ENCODE measurements at regions not wholly inside any gene's neighbourhood (a gene's known extent, or its start where the extent isn't known, plus 50 kb on each side); places are given as distances from the start of the nearest gene placed in this dataset.

DNA sequence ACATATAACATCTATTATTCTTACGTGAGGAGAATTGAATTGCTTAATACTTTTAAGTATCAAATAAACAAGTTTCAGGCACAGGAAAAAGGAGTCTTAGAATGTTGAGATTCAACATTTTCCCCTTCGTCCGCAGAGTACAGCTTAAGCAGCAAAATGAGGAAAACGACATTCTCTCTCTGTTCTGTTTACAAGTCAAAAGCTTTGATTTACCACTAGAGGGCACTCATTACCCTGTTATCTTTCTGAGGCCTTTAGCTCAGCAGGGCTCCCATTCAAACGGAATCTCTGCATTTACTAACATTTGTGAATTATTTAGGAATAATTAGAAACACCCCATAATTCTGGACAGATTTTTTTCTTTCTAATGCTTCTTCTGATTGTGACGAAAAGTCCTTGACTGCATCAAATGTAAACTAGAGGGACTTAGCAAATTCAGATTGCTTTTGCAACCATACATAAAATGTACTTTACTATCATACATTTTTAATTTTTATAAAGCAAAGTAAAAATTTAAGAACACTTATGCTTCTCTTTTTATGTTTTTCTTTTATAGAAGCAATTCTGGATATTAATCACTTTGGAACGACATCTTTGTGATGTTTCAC, 75.0 kb downstream of the JRKL start:
- WGBS (ENCODE audit: insufficient coverage, insufficient replicate concordance, low lambda C conversion rate, missing lambda C conversion rate) = 14% methylated on average over 7 of the region's 7 CpGs
- Histone ChIP-seq H3K9ac (ENCODE audit: control insufficient read depth, insufficient read depth, low read length) (no peak overlapping the region), H3K79me2 (ENCODE audit: control insufficient read depth, insufficient read depth, low read length) (no peaks in the 10 kb centered on the region), H2AFZ (ENCODE audit: control insufficient read depth, low read depth, low read length) (no peak overlapping the region), H3K4me3 (no peak overlapping the region), H4K20me1 (ENCODE audit: control insufficient read depth, insufficient read depth) (no peaks in the 10 kb centered on the region), H3K27me3 (replicated peaks in 1 of 2; ENCODE audit: control insufficient read depth in 2 of 2, insufficient read depth in 2 of 2, low read length in 1 of 2) (peaks cover 0 to 3% of the 10 kb centered on the region in 2 experiments; a peak in 1 of 4 replicates), H3K4me2 (ENCODE audit: control insufficient read depth, insufficient read depth) (no peak overlapping the region), H3K36me3 (ENCODE audit: control insufficient read depth in 2 of 2, insufficient read depth in 2 of 2, low read length in 1 of 2) (no peaks in the 10 kb centered on the region), H3K9me3 (replicated peaks; ENCODE audit: control insufficient read depth, insufficient read depth, low read length) (no peaks in the 10 kb centered on the region), H3K27ac (ENCODE audit: control insufficient read depth, insufficient read depth) (no peak overlapping the region), H3K4me1 (ENCODE audit: control insufficient read depth, insufficient read depth, low read length) (no peaks in the 10 kb centered on the region)
- FAIRE-seq = peak; percentile 86
- intact Hi-C loops (cut with micrococcal nuclease; ENCODE audit: unreplicated experiment) (loop anchor here (1.0 kb wide), 1 partner anchor 676 kb away; no protein-coding TSS in a partner anchor), in situ Hi-C loops (cut with MboI) (loop anchor here (5.0 kb wide), 1 partner anchor 672 kb away; no protein-coding TSS in a partner anchor)
- no TSS peak for BruUV-seq (replicated peaks)
- TF ChIP-seq, protein P1, sequence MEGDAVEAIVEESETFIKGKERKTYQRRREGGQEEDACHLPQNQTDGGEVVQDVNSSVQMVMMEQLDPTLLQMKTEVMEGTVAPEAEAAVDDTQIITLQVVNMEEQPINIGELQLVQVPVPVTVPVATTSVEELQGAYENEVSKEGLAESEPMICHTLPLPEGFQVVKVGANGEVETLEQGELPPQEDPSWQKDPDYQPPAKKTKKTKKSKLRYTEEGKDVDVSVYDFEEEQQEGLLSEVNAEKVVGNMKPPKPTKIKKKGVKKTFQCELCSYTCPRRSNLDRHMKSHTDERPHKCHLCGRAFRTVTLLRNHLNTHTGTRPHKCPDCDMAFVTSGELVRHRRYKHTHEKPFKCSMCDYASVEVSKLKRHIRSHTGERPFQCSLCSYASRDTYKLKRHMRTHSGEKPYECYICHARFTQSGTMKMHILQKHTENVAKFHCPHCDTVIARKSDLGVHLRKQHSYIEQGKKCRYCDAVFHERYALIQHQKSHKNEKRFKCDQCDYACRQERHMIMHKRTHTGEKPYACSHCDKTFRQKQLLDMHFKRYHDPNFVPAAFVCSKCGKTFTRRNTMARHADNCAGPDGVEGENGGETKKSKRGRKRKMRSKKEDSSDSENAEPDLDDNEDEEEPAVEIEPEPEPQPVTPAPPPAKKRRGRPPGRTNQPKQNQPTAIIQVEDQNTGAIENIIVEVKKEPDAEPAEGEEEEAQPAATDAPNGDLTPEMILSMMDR (IDR thresholded peaks at IDR 0.05 in 2 of 3, conservative IDR thresholded peaks at IDR 0.05 in 1 of 3; ENCODE audit: control insufficient read depth in 2 of 3, extremely low read depth in 1 of 3, insufficient read depth in 1 of 3, low read depth in 3 of 3, low read length in 3 of 3) = peak; percentile 63 to 70 (median 64)
- TF ChIP-seq SMC3 (IDR thresholded peaks at IDR 0.05; ENCODE audit: borderline replicate concordance, low read length) (peak; percentile 56), PAX8 (IDR thresholded peaks at IDR 0.05) (no peak), RAD21 (IDR thresholded peaks at IDR 0.05; ENCODE audit: insufficient read depth, low read depth, low read length) (peak; percentile 81), BRCA1 (IDR thresholded peaks at IDR 0.05; ENCODE audit: low read depth, low read length) (no peak), YY1 (IDR thresholded peaks at IDR 0.05; ENCODE audit: low read depth, low read length) (0 out of 2 replicates have a peak, but pooled peaks have one; percentile 12), CBX3 (IDR thresholded peaks at IDR 0.05; ENCODE audit: borderline replicate concordance, low read depth) (no peak)
- TF ChIP-seq, protein P2, sequence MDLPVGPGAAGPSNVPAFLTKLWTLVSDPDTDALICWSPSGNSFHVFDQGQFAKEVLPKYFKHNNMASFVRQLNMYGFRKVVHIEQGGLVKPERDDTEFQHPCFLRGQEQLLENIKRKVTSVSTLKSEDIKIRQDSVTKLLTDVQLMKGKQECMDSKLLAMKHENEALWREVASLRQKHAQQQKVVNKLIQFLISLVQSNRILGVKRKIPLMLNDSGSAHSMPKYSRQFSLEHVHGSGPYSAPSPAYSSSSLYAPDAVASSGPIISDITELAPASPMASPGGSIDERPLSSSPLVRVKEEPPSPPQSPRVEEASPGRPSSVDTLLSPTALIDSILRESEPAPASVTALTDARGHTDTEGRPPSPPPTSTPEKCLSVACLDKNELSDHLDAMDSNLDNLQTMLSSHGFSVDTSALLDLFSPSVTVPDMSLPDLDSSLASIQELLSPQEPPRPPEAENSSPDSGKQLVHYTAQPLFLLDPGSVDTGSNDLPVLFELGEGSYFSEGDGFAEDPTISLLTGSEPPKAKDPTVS (IDR thresholded peaks at IDR 0.05; ENCODE audit: low read depth, low read length) = no peak
- ChIA-PET SMC1A (ENCODE audit: uncharacterized antibody, unreplicated experiment) (interaction anchor here (0.6 to 2.0 kb wide), 20 partner anchors 8 to 1618 kb away, joined by 3 to 37 read pairs (median 3); partner anchors contain the start of gene MAML2), RAD21 (ENCODE audit: unreplicated experiment) (interaction anchor here (0.7 to 3.6 kb wide), 9 partner anchors 15 to 784 kb away, joined by 3 to 34 read pairs (median 3); no protein-coding TSS in a partner anchor), CTCF (interaction anchor here (0.6 to 5.0 kb wide), 37 partner anchors 10 to 1621 kb away, joined by 3 to 75 read pairs (median 4); no protein-coding TSS in a partner anchor), POLR2A (no interaction called here)
- DNase-seq (ENCODE audit: low read depth, low spot score) = peak; percentile 11
- ATAC-seq = peak; percentile 96

Measured in GM12878 (cell line).